HEK293 (cell line): ENCODE measurements at regions not wholly inside any gene's neighbourhood (a gene's known extent, or its start where the extent isn't known, plus 50 kb on each side); places are given as distances from the start of the nearest gene placed in this dataset.

Experiments used
- KLF16 ChIP-seq: fragments of 450-650 bp; formaldehyde crosslinking; IDR thresholded peaks from 2 replicates; pipeline ENCODE4 v1.5.1; 2017; ENCODE audit warnings: missing biosample characterization, missing genetic modification characterization
- KLF8 ChIP-seq: fragments of 450-650 bp; formaldehyde crosslinking; IDR thresholded peaks from 2 replicates; pipeline ENCODE4 v1.5.1; 2016; ENCODE audit warnings: missing biosample characterization, missing genetic modification characterization
- SALL2 ChIP-seq: fragments of 450-650 bp; formaldehyde crosslinking; IDR thresholded peaks from 2 replicates; pipeline ENCODE4 v1.5.0; 2017; ENCODE audit warnings: missing biosample characterization, mild to moderate bottlenecking, missing genetic modification characterization, borderline replicate concordance
- SP3 ChIP-seq: fragments of 450-650 bp; formaldehyde crosslinking; IDR thresholded peaks from 2 replicates; pipeline ENCODE4 v1.5.1; 2016; ENCODE audit warnings: missing biosample characterization, missing genetic modification characterization
- TRIM28 ChIP-seq: IDR thresholded peaks from 2 replicates; pipeline ENCODE4 v1.6.1; 2011; ENCODE audit warnings: low read length, control low read depth, borderline replicate concordance
- ZBTB8A ChIP-seq: fragments of 450-650 bp; formaldehyde crosslinking; IDR thresholded peaks from 2 replicates; pipeline ENCODE4 v1.5.1; 2016; ENCODE audit warnings: missing biosample characterization, missing genetic modification characterization
- ZFP69B ChIP-seq: fragments of 450-650 bp; formaldehyde crosslinking; IDR thresholded peaks from 2 replicates; pipeline ENCODE4 v1.5.1; 2016; ENCODE audit warnings: missing biosample characterization, missing genetic modification characterization
- ZNF132 ChIP-seq: fragments of 450-650 bp; formaldehyde crosslinking; IDR thresholded peaks from 2 replicates; pipeline ENCODE4 v1.5.1; 2017; ENCODE audit warnings: missing biosample characterization, missing genetic modification characterization, borderline replicate concordance
- ZNF140 ChIP-seq: fragments of 450-650 bp; formaldehyde crosslinking; IDR thresholded peaks from 2 replicates; pipeline ENCODE4 v1.5.1; 2016; ENCODE audit warnings: missing biosample characterization, missing genetic modification characterization
- ZNF146 ChIP-seq: fragments of 450-650 bp; formaldehyde crosslinking; IDR thresholded peaks from 2 replicates; pipeline ENCODE4 v1.5.1; 2016; ENCODE audit warnings: missing biosample characterization, missing genetic modification characterization
- ZNF184 ChIP-seq: fragments of 450-650 bp; IDR thresholded peaks from 2 replicates; pipeline ENCODE4 v1.5.1; 2018; ENCODE audit warnings: missing biosample characterization, mild to moderate bottlenecking, missing genetic modification characterization
- ZNF202 ChIP-seq: fragments of 450-650 bp; formaldehyde crosslinking; IDR thresholded peaks from 2 replicates; pipeline ENCODE4 v1.5.1; 2016; ENCODE audit warnings: missing biosample characterization, missing genetic modification characterization, borderline replicate concordance
- ZNF223 ChIP-seq: fragments of 450-650 bp; formaldehyde crosslinking; IDR thresholded peaks from 2 replicates; pipeline ENCODE4 v1.5.1; 2016; ENCODE audit warnings: missing biosample characterization, missing genetic modification characterization
- ZNF354C ChIP-seq: fragments of 450-650 bp; formaldehyde crosslinking; IDR thresholded peaks from 2 replicates; pipeline ENCODE4 v1.5.1; 2016; ENCODE audit warnings: missing biosample characterization, missing genetic modification characterization, low read depth, borderline replicate concordance
- ZNF433 ChIP-seq: fragments of 450-650 bp; formaldehyde crosslinking; IDR thresholded peaks from 2 replicates; pipeline ENCODE4 v1.5.1; 2016; ENCODE audit warnings: missing biosample characterization, missing genetic modification characterization, low read depth
- ZNF558 ChIP-seq: fragments of 450-650 bp; formaldehyde crosslinking; IDR thresholded peaks from 2 replicates; pipeline ENCODE4 v1.5.1; 2016; ENCODE audit warnings: missing biosample characterization, missing genetic modification characterization
- ZNF561 ChIP-seq: fragments of 450-650 bp; IDR thresholded peaks from 2 replicates; pipeline ENCODE4 v1.5.1; 2018; ENCODE audit warnings: missing biosample characterization, missing genetic modification characterization, borderline replicate concordance
- ZNF626 ChIP-seq: fragments of 450-650 bp; sonication (Bioruptor Pico); formaldehyde crosslinking; IDR thresholded peaks from 2 replicates; pipeline ENCODE4 v1.5.1; 2018; ENCODE audit warnings: missing biosample characterization, missing genetic modification characterization, inconsistent platforms
- ZNF629 ChIP-seq: fragments of 450-650 bp; formaldehyde crosslinking; IDR thresholded peaks from 2 replicates; pipeline ENCODE4 v1.5.1; 2017; ENCODE audit warnings: missing biosample characterization, missing genetic modification characterization
- TF ChIP-seq, protein P1 (sequence below): fragments of 450-650 bp; formaldehyde crosslinking; conservative IDR thresholded peaks from 2 replicates; pipeline ENCODE4 v1.5.1; 2016; ENCODE audit warnings: low read depth, missing biosample characterization, missing genetic modification characterization
- TF ChIP-seq, protein P2 (sequence below): fragments of 450-650 bp; formaldehyde crosslinking; IDR thresholded peaks from 2 replicates; pipeline ENCODE4 v1.5.1; 2016; ENCODE audit warnings: missing biosample characterization, missing genetic modification characterization
- TF ChIP-seq, protein P3 (sequence below): fragments of 450-650 bp; formaldehyde crosslinking; IDR thresholded peaks from 2 replicates; pipeline ENCODE4 v1.5.1; 2016; ENCODE audit warnings: missing biosample characterization, missing genetic modification characterization
- TF ChIP-seq, protein P4 (sequence below): fragments of 450-650 bp; formaldehyde crosslinking; IDR thresholded peaks from 2 replicates; pipeline ENCODE4 v1.5.1; 2016; ENCODE audit warnings: missing biosample characterization, missing genetic modification characterization
- TF ChIP-seq, protein P5 (sequence below): fragments of 450-650 bp; formaldehyde crosslinking; IDR thresholded peaks from 2 replicates; pipeline ENCODE4 v1.5.1; 2016; ENCODE audit warnings: missing biosample characterization, missing genetic modification characterization
- TF ChIP-seq, protein P6 (sequence below): fragments of 450-650 bp; formaldehyde crosslinking; IDR thresholded peaks from 2 replicates; pipeline ENCODE4 v1.5.1; 2016; ENCODE audit warnings: missing biosample characterization, missing genetic modification characterization

DNA sequence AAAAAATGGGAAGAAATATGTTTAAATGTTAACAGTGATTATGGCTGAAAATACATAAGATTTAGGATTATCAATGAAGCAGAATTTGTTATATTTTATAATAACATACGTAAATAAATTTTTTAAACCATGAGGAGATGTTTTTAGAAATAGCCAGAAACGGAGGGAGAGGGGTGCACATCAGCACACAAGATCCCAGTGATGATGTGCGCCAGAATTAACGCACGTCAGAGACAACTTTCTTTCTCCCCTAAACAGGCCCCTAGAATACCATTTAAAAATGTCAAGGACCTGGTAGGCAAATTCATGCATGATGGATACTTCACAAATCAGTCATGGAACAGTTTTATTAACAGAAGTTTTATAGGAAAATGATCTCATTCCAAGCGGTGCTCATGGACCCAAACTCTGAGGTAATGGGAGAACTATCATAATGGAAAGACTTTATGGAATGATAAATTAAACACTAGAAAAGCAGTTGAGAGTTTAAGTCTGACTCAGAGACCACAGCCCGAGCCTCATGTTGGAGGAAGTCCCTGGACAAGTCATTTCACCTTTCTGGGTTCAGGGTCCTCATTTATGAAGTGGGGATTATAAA, 258.9 kb upstream of the GAS1 start (continued):
- TF ChIP-seq, protein P1, sequence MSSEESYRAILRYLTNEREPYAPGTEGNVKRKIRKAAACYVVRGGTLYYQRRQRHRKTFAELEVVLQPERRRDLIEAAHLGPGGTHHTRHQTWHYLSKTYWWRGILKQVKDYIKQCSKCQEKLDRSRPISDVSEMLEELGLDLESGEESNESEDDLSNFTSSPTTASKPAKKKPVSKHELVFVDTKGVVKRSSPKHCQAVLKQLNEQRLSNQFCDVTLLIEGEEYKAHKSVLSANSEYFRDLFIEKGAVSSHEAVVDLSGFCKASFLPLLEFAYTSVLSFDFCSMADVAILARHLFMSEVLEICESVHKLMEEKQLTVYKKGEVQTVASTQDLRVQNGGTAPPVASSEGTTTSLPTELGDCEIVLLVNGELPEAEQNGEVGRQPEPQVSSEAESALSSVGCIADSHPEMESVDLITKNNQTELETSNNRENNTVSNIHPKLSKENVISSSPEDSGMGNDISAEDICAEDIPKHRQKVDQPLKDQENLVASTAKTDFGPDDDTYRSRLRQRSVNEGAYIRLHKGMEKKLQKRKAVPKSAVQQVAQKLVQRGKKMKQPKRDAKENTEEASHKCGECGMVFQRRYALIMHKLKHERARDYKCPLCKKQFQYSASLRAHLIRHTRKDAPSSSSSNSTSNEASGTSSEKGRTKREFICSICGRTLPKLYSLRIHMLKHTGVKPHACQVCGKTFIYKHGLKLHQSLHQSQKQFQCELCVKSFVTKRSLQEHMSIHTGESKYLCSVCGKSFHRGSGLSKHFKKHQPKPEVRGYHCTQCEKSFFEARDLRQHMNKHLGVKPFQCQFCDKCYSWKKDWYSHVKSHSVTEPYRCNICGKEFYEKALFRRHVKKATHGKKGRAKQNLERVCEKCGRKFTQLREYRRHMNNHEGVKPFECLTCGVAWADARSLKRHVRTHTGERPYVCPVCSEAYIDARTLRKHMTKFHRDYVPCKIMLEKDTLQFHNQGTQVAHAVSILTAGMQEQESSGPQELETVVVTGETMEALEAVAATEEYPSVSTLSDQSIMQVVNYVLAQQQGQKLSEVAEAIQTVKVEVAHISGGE (tag by site-specific recombination), result peak; percentile 84
- TF ChIP-seq ZNF629 (tag by site-specific recombination), result peak; percentile 95
- no peak for TF ChIP-seq ZNF354C
- no peak for TF ChIP-seq ZNF140
- no peak for TF ChIP-seq ZNF433 (tag by site-specific recombination)
- 0 out of 2 replicates have a peak, but pooled peaks have one; percentile 31 for TF ChIP-seq ZFP69B (tag by site-specific recombination)
- no peak for TF ChIP-seq TRIM28
- 0 out of 2 replicates have a peak, but pooled peaks have one; percentile 66 for TF ChIP-seq ZNF558 (tag by site-specific recombination)
- TF ChIP-seq ZNF561 (tag by site-specific recombination), result peak; percentile 74
- no peak for TF ChIP-seq ZNF626 (tag by site-specific recombination)
- TF ChIP-seq, protein P2, sequence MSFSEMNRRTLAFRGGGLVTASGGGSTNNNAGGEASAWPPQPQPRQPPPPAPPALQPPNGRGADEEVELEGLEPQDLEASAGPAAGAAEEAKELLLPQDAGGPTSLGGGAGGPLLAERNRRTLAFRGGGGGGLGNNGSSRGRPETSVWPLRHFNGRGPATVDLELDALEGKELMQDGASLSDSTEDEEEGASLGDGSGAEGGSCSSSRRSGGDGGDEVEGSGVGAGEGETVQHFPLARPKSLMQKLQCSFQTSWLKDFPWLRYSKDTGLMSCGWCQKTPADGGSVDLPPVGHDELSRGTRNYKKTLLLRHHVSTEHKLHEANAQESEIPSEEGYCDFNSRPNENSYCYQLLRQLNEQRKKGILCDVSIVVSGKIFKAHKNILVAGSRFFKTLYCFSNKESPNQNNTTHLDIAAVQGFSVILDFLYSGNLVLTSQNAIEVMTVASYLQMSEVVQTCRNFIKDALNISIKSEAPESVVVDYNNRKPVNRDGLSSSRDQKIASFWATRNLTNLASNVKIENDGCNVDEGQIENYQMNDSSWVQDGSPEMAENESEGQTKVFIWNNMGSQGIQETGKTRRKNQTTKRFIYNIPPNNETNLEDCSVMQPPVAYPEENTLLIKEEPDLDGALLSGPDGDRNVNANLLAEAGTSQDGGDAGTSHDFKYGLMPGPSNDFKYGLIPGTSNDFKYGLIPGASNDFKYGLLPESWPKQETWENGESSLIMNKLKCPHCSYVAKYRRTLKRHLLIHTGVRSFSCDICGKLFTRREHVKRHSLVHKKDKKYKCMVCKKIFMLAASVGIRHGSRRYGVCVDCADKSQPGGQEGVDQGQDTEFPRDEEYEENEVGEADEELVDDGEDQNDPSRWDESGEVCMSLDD (tag by site-specific recombination), result no peak
- no peak for TF ChIP-seq ZNF132 (tag by site-specific recombination)
- TF ChIP-seq, protein P3, sequence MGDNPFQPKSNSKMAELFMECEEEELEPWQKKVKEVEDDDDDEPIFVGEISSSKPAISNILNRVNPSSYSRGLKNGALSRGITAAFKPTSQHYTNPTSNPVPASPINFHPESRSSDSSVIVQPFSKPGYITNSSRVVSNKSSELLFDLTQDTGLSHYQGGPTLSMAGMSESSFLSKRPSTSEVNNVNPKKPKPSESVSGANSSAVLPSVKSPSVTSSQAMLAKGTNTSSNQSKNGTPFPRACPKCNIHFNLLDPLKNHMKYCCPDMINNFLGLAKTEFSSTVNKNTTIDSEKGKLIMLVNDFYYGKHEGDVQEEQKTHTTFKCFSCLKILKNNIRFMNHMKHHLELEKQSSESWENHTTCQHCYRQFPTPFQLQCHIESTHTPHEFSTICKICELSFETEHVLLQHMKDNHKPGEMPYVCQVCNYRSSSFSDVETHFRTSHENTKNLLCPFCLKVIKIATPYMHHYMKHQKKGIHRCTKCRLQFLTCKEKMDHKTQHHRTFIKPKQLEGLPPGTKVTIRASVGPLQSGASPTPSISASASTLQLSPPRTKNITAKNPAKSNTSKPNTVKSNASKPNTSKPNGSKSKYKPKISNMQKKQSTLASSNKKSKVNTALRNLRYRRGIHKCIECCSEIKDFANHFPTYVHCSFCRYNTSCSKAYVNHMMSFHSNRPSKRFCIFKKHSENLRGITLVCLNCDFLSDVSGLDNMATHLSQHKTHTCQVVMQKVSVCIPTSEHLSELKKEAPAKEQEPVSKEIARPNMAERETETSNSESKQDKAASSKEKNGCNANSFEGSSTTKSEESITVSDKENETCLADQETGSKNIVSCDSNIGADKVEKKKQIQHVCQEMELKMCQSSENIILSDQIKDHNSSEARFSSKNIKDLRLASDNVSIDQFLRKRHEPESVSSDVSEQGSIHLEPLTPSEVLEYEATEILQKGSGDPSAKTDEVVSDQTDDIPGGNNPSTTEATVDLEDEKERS (tag by site-specific recombination), result no peak
- TF ChIP-seq, protein P4, sequence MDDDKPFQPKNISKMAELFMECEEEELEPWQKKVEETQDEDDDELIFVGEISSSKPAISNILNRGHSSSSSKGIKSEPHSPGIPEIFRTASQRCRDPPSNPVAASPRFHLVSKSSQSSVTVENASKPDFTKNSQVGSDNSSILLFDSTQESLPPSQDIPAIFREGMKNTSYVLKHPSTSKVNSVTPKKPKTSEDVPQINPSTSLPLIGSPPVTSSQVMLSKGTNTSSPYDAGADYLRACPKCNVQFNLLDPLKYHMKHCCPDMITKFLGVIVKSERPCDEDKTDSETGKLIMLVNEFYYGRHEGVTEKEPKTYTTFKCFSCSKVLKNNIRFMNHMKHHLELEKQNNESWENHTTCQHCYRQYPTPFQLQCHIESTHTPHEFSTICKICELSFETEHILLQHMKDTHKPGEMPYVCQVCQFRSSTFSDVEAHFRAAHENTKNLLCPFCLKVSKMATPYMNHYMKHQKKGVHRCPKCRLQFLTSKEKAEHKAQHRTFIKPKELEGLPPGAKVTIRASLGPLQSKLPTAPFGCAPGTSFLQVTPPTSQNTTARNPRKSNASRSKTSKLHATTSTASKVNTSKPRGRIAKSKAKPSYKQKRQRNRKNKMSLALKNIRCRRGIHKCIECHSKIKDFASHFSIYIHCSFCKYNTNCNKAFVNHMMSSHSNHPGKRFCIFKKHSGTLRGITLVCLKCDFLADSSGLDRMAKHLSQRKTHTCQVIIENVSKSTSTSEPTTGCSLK (tag by site-specific recombination), result no peak
- TF ChIP-seq KLF16 (tag by site-specific recombination), result 0 out of 2 replicates have a peak, but pooled peaks have one; percentile 24
- TF ChIP-seq ZNF202 (tag by site-specific recombination), result no peak
- TF ChIP-seq KLF8 (tag by site-specific recombination), result peak; percentile 21; the same call in 1 of the 2 replicates
- no peak for TF ChIP-seq SP3 (tag by site-specific recombination)
- no peak for TF ChIP-seq ZBTB8A (tag by site-specific recombination)
- TF ChIP-seq, protein P5, sequence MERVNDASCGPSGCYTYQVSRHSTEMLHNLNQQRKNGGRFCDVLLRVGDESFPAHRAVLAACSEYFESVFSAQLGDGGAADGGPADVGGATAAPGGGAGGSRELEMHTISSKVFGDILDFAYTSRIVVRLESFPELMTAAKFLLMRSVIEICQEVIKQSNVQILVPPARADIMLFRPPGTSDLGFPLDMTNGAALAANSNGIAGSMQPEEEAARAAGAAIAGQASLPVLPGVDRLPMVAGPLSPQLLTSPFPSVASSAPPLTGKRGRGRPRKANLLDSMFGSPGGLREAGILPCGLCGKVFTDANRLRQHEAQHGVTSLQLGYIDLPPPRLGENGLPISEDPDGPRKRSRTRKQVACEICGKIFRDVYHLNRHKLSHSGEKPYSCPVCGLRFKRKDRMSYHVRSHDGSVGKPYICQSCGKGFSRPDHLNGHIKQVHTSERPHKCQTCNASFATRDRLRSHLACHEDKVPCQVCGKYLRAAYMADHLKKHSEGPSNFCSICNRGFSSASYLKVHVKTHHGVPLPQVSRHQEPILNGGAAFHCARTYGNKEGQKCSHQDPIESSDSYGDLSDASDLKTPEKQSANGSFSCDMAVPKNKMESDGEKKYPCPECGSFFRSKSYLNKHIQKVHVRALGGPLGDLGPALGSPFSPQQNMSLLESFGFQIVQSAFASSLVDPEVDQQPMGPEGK (tag by site-specific recombination), result no peak
- peak; percentile 84 for TF ChIP-seq ZNF184 (tag by site-specific recombination)
- TF ChIP-seq ZNF223 (tag by site-specific recombination), result no peak
- TF ChIP-seq, protein P6, sequence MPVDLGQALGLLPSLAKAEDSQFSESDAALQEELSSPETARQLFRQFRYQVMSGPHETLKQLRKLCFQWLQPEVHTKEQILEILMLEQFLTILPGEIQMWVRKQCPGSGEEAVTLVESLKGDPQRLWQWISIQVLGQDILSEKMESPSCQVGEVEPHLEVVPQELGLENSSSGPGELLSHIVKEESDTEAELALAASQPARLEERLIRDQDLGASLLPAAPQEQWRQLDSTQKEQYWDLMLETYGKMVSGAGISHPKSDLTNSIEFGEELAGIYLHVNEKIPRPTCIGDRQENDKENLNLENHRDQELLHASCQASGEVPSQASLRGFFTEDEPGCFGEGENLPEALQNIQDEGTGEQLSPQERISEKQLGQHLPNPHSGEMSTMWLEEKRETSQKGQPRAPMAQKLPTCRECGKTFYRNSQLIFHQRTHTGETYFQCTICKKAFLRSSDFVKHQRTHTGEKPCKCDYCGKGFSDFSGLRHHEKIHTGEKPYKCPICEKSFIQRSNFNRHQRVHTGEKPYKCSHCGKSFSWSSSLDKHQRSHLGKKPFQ (tag by site-specific recombination), result no peak
- TF ChIP-seq ZNF146 (tag by site-specific recombination), result peak; percentile 6; the same call in 1 of the 2 replicates
- TF ChIP-seq SALL2, result no peak
